ENCODE measurements at regions not wholly inside any gene's neighbourhood (a gene's known extent, or its start where the extent isn't known, plus 50 kb on each side); places are given as distances from the start of the nearest gene placed in this dataset.

DNA sequence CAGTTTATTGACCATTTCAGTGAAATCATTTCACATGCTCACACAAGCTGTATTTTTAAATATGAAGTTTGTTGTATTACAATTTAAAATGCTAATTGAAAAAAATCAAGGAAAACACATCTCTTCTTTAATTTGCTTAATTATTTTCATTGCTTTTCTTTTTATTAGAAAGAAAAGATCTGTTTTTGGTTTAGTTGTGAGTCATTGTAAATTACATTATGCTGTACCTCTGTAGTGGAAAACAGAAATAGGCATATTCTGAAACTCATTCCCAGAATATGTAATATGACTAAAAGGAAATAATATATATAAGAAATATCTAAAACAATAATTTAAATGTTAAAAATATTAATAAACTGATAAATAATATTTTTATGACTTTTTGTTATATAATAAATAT lies 161.9 kb downstream of the HGF start:
- no peak for FAIRE-seq
- DNase-seq (ENCODE audit: insufficient read length, low spot score) = no peak

DNA sequence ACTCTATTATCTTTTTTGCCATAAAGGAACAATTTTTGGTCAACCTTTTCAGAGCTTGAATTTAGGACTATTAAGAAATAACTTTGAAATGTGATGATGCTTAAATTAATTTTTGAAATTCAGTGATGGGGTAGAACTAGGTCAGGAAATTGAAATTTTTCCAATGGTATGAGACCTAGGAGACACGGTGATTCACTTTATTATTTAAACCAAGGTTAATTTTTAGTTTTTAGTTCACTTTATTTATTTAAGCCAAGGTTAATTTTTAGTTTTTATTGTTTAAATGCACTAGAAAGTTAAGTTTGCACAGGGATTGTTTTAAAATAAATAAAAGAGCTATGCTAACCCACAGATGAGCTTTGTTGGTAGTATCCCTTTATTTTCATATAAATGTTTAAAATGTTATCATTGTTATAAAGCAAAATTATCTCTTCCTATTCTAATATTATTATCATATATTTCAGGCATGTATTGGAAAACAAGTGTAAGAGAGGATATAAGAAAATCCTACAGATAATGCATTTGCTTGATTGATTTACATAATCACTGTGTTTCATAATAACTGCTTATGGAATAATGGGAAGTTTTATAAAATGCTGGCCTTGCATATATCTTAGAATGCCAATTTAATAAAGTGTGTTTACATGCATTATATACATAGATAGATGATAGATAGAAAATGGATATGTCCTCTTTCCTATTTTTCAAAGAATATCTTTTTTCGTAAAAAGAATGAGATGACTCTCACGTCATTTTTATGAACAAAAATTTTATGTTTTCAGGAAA lies 163.6 kb downstream of the HGF start:
- DNase-seq (ENCODE audit: insufficient read length, low spot score) = no peak
- no peak for FAIRE-seq

DNA sequence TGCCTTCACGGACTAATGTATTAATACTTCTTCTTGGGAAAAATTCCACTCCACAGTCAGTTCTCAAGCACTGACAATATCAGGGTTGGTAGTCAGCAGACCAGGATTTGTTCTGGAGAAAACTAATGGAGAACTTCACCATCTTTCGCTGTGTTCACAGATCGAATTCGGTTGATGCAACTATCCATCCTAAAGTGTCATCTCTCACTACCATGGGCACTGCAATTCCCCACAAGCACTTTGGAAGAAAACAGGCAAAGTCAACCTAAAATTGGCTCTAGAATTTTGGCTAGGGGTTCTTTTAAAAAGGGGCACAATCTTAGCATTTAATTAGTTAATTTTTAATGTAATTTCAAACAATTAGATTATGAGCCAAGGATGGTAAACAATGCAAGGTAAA lies 164.4 kb downstream of the HGF start:
- no peak for DNase-seq (ENCODE audit: insufficient read length, low spot score)

DNA sequence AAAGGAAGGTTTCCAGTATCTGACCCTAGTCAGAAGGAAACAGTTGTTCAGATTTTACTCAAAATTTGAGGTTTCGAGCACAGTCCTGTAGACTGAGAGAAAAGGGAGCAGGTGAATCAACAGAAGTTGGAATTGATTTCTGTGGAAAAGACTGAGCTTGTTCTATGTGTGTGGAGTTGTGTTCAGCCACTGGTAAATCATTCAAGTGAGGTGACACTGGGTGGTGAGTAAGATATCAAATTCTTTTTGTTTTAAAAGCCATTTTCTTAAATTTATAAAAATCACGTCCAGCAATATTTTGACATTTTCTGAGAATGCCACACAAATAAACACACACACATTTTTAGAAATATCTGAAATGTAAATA lies 165.1 kb downstream of the HGF start:
- no peak for DNase-seq (ENCODE audit: insufficient read length, low spot score)
- no peak for FAIRE-seq

More for the DNA sequence above, 164.4 kb downstream of the HGF start:
- no peak for FAIRE-seq

DNA sequence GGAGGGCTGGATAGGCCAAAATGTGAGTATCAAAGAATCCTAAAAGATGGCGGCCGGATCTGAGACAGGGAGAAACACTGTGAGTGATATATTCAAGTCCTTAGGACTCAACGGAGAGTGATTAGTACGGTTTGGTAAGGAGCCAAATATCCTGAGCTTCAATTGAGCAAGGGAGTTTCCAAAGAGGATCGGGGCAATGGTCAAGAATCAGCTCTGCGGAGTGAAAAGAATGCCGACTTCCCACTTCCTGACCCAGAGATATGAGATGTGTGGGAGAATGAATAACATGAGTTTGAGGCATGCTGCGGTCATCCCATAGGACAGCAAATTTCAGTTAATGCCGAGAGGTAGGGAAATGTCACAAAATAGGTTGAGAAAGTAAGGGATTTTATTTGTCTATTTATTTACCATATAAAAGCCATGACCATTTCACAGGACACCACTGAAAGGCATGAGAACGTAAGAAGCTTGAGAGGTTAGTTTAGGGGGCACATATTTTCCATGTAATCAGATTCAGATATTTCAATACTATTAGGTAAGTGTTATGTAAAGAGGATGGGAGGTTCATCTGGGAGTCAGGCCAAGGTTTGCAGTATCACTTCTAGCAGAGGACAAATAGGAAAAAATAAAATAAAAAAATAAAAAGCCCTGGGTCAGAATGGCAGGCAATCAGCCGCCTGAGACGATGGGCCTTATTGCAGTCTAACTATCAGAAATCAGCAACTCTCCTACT lies 165.6 kb downstream of the HGF start:
- DNase-seq (ENCODE audit: insufficient read length, low spot score) = no peak

DNA sequence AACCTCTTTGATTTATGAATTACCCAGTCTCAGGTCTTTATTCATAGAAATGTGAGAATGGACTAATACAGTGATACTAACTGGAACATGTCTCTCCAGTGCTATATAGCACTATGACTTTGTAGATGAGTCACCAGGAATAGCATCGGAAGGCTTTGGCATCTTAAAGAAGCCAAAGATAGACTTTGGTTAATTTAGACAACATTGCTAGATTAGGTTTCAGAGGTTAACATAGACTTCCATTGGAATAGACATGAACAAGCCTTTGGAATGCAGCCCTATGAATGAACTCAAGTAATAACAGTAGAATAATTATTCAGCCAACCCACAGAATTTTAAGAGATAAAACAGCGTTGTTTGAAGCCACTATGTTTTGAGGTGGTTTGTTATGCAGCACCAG lies 169.2 kb downstream of the HGF start:
- DNase-seq (ENCODE audit: insufficient read length, low spot score) = no peak
- no peak for FAIRE-seq

More for the DNA sequence above, 165.6 kb downstream of the HGF start:
- no peak for FAIRE-seq

DNA sequence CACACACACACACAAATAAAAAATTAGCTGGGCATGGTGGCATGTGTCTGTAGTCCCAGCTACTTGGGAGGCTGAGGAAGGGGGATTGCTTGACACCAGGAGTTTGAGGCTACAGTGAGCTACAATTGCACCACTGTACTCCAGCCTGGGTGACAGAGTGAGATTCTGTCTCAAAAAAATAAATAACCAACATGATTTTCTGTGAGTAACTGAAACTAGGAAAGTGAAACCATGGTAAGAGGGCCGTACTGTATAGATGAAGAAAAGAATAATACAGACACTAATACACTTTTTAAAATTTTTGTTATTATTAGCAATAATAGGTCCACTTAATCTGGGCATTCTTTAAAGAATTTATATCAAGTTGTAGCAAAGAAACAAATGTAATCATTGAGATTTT lies 170.9 kb downstream of the HGF start:
- DNase-seq (ENCODE audit: insufficient read length, low spot score) (no peak), FAIRE-seq (no peak)

DNA sequence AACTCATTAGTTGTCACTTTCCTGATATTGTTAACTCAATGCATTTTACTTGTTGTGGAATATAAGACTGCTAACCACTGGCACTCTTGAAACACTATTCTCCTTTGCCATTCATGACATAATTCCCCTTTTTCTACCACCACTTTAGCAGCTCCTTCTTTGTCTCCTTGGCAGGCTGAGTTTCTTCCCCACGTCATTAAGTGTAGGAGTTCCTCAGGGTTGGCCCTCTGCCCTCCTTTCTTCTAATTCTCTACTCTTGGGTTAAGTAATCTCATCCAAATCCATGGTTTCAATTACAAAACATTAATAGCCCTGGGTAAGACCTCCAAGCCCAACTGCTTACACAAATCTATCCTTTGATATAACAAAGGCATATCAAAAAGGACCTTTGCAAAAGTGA lies 175.1 kb downstream of the HGF start:
- FAIRE-seq (no peak), DNase-seq (ENCODE audit: insufficient read length, low spot score) (no peak)

DNA sequence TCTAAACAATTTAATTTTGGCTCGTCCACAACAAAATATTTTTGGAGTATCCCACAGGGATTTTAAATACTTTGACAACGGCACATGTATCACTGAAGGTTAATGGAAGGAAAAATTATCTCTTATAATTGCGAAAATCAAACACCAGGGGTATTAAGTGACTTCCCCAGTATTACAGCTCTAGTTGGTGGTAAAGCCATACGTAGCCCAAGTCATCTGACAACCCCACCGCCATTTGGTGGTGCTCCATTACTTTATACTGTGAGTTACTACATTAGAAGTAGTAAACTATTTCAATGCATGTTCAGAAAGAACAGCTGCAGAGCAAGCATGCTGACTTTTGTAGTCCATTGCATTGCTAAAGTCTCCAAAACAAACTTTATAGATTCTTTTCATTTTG lies 179.7 kb downstream of the HGF start:
- no peak for FAIRE-seq

DNA sequence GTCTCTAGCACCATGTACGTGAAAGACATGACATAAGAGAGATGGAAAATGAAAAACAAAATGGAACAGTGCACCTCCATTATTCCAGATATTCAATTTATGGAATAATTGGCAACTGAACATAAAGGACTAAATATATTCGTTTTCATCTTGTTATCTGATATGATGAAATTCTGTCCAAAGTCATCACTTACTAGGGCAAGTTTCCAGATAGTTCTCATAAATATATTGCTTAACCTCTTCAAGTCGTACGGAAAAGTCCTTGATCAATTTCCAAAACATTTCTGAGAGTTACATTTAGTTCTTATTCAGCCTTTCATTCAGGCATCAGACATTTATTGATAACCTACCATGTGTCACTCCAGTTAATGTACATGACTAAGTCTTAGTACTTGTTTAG lies 185.2 kb downstream of the HGF start:
- DNase-seq (ENCODE audit: insufficient read length, low spot score) = no peak
- FAIRE-seq = no peak

More for the DNA sequence above, 179.7 kb downstream of the HGF start:
- no peak for DNase-seq (ENCODE audit: insufficient read length, low spot score)

DNA sequence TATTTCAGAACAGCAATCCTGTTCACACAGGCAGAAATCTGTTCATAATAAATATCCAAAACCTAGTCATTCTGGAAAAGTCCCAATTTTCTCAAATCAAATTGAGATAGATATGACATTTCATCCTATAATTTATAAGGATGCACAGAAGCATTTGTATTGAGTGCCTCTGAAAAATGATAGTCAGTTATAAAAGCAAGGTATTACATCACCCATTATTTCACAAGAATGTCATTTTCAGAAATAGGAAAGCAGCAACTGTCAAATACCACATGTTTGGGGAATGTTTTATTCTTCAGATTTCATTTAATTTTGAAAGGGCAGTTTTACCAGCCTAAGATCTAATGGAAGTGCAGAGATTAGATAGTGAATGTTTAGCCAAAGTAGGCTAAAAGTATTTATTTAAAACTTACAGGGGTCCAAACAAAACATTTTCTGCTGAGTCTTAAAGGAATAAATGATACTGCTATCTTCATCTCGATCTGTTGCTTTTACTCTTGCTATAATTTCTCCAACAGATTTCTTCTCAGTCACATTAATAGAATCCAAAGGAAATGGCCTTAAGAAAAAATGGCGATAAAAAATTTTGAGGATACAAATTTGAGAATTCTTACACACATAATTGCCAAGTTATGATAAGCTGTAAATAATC lies 185.8 kb downstream of the HGF start:
- no peak for DNase-seq (ENCODE audit: insufficient read length, low spot score)
- FAIRE-seq = no peak

DNA sequence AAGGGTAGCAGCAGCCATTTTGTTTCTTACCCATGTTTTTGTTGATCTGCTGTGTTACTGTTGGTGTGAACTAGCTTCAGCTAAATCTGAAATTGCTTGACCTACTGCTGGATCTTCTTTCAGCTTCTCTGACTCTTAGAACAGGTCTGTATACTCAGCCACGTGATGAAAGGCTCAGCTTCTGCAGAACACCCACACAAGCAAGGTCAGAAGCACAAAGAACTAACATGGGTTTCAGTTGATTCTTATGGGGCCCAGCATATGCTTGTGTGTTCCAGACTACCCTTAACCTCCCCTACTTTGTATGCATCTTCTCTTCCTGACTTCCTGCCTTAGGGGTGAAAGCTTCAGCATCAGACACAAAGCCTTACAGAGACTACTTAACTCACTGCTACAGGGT lies 186.8 kb downstream of the HGF start:
- no peak for DNase-seq (ENCODE audit: insufficient read length, low spot score)
- no peak for FAIRE-seq

DNA sequence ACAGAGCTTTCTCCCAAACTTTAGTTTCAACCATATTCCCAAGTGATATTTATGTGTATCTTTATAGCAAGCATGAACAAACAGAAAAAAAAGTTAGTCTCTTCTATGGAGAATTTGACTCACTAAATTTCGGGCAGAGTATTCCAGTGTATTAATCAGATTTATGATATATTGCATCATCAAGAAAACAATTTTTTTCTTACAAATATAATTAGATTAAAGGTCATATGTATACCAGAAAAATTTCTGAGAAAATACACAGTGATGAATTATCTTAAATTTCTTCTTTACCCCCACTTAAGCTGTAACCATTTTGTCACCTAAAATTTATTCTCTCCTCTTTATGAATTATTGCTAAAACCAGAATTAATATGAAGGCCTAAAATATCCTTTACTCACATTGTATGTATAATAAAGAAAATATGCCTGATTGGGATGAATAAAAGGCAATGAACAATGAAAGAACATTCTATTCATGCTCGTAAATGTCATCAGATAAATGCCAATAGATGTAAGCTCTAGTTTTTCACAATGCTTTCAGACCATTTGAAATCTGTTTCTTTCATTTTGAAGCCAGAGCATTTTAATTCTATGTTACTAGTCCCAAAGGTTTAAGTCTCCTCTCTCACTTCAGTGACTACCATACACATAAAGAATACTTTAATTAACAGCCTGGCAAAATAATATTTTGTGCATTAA lies 192.1 kb downstream of the HGF start:
- FAIRE-seq = no peak
- DNase-seq (ENCODE audit: insufficient read length, low spot score) = no peak

DNA sequence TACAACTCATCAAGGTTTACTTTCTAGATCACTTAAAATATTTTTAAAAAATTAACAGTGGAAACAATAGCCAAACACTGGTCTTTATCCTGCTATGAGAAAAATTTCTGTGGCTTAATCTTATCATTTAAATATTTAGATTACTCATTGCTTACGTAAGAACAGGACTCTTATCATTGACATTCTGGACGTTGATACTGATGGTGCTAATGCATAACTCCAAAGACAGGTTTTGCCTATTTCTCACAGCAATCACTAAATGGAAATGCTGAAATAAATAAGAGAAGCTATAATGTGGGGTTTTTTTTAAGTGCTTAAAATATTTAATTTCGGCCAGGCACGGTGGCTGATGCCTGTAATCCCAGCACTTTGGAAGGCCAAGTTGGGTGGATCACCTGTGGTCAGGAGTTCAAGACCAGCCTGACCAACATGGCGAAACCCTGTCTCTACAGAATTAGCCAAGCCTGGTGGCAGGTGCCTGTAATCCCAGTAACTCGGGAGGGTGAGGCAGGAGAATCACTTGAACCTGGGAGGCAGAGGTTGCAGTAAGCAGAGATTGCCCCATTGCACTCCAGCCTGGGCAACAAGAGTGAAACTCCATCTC lies 195.0 kb downstream of the HGF start:
- FAIRE-seq (no peak), DNase-seq (ENCODE audit: insufficient read length, low spot score) (no peak)

DNA sequence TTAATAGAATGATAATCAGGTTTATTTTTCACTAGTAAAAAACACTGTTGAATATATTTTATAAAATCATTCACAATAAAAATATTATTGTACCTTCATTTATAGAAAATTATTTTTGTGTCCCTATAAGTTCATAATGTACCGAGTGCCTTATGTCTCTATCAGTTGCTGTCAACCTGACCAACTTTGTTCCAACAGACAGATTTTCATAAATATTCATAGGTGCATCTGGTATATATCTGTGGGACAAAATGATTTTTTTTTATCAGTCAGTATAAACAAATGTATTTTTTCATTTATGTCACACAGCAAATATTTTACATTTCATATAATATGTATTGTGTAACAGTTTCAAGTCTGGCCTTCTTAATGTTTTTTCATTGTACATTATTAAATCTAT lies 195.9 kb downstream of the HGF start:
- DNase-seq (ENCODE audit: insufficient read length, low spot score) (no peak), FAIRE-seq (no peak)

DNA sequence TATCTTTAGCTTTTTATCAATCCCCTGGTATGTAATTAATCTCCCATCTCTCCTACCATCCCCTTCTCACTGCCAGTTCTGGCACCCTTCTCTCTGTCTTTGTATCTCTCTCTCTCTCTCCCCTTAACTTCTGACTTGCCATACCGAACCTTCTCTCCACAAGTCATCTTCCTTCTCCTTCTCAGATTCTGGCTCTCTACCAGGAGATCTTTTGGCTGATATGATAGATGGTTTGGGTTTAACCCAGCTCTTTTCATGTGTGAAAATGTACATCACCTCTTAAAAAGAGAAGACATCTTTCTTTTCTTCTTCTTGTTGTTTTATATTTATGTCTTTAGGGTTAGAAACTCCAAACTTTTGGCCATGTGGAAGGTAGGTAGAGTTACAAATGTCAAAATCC lies 196.7 kb downstream of the HGF start:
- no peak for DNase-seq (ENCODE audit: insufficient read length, low spot score)
- no peak for FAIRE-seq

DNA sequence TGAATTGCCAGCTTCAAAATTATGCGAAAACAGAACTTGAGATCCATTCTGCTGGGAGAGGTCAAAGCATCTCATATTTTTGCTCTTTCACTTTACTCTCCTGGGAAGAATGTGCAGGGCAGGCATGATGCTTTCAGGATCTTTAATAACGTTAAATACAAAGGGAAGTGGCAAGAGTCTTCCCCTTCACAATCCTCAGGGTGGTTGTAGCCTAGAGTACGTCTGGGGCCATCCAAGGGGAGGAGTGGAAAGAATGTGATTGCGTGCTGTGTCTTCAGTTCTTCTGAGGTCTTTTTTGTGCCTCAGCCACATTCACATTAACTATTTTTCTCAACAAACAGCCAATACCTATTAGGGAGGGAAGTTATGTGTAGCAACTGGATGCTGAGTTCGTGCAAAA lies 207.3 kb downstream of the HGF start:
- no peak for FAIRE-seq
- DNase-seq (ENCODE audit: insufficient read length, low spot score) = no peak

DNA sequence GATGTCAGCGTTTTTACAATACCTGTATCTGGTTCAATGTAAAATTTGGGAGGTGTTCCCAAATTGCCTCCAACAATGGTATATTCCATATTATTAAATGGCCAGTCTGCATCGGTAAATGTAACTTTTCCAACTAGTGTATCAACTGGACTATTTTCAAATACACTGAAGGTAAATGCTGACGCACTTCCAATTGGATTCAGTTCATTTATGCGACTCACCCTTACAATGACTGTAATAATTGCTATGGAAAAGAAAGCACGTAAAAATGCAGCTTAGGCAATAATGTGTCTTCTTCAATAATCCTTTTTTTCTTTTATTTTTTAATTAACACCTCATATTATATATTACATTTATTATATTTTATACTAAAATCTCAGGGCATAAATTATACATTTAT lies 209.1 kb downstream of the HGF start:
- DNase-seq (ENCODE audit: insufficient read length, low spot score) = no peak
- FAIRE-seq = no peak

DNA sequence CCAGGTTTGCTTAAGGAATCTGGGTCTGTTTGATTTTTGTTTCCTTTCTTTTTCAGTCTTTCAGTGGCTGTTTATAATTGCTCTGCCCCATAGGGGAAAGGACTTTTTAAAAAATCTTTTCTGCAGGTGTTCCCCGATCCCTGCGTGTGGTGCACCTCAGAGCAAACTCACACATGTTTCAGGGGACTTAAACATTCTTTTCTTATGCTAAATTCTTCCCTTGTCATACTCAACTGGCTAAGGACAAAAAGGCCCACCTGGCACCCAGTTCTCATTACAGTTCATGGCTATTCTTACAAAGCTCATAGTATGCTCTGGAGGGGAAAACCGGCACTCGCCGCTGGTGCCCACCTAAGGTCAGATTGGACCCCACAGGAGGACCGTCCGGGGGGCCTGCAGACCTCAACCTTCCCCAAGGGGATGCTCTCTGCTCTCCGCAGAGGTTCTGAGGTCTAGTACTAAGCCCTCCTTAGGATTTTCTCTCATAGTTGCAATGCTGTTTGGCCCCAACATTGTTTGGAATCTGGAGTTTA lies 220.3 kb downstream of the HGF start:
- FAIRE-seq (no peak), DNase-seq (ENCODE audit: insufficient read length, low spot score) (no peak)

DNA sequence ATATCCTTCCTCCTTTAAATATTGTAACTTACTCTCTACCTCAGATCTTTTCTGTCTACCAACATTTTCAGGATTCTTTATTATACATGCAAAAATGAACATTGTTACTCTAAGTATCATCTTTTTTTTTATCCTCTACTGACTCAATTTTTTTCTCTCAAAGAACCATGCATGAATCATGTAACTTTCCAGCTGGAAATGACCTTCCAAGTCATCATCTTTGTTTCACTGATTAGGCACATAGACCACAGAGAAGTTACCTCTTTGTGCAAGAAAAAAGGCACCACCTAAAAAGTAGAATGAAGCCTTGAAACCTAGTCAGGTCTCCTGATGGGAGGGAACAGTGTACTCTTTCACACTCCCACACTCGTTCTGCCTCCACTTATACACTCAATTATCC lies 234.9 kb downstream of the HGF start:
- FAIRE-seq = no peak

DNA sequence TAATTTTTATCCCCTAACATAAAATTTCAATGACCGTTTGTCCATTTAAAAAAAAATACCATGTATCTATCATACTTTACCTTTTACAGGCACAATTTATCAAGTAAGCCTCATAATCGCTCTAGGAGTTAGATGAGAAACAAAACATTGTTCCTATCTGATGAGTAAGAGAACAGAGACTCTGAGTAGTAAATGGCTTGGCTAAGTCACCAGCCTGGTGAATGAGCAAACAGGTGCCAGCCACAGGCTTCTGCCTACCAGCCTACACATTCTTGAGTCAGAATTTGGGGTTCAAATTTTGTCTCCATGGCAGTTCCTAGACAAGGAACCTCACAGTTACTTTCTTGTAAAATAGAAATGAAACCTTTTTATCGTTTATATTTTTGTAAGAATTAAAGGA lies 235.4 kb downstream of the HGF start:
- DNase-seq (ENCODE audit: insufficient read length, low spot score) = no peak
- FAIRE-seq = no peak

More for the DNA sequence above, 234.9 kb downstream of the HGF start:
- no peak for DNase-seq (ENCODE audit: insufficient read length, low spot score)

Measured in GM19239 (cell line).